HL-60 (cell line): ENCODE measurements at regions not wholly inside any gene's neighbourhood (a gene's known extent, or its start where the extent isn't known, plus 50 kb on each side); places are given as distances from the start of the nearest gene placed in this dataset.

ENCODE experiments used
- DNase-seq, 2 experiments: peaks; one replicate each; pipeline ENCODE4 v3.0.0-alpha.2; 2010 to 2020; ENCODE audit warnings: low read depth in 1 of 2, low spot score in 1 of 2
- H3K27ac ChIP-seq: fragments of 250-450 bp; sonication (Bioruptor Pico); replicated peaks from 2 replicates; pipeline ENCODE4 v1.5.1; 2020; ENCODE audit warnings: mild to moderate bottlenecking, moderate library complexity
- H3K27me3 ChIP-seq: fragments of 250-450 bp; sonication (Bioruptor Pico); 2 replicates; pipeline ENCODE4 v1.5.1; 2021; ENCODE audit warnings: mild to moderate bottlenecking, moderate library complexity; ENCODE audit not compliant: insufficient read depth, poor library complexity, severe bottlenecking
- H3K4me3 ChIP-seq: replicated peaks from 2 replicates; pipeline ENCODE4 v1.5.1; 2011; ENCODE audit warnings: mild to moderate bottlenecking, control low read depth, low read length; ENCODE audit not compliant: insufficient read depth
- GABPA ChIP-seq: IDR thresholded peaks from 2 replicates; pipeline ENCODE4 v1.6.1; 2012; ENCODE audit warnings: low read depth
- POLR2AphosphoS5 ChIP-seq: IDR thresholded peaks from 2 replicates; pipeline ENCODE4 v1.6.1; 2012; ENCODE audit warnings: low read depth
- SPI1 ChIP-seq: IDR thresholded peaks from 2 replicates; pipeline ENCODE4 v1.6.1; 2012; ENCODE audit warnings: low read depth, mild to moderate bottlenecking, borderline replicate concordance
- TF ChIP-seq, protein P1 (sequence below): IDR thresholded peaks from 2 replicates; pipeline ENCODE4 v1.6.1; 2012; ENCODE audit warnings: low read depth; ENCODE audit not compliant: insufficient replicate concordance
- TF ChIP-seq, protein P2 (sequence below): IDR thresholded peaks from one replicate; pipeline ENCODE4 v1.5.1; 2011; ENCODE audit warnings: low read length, control low read depth, inconsistent platforms; ENCODE audit not compliant: insufficient read depth

DNA sequence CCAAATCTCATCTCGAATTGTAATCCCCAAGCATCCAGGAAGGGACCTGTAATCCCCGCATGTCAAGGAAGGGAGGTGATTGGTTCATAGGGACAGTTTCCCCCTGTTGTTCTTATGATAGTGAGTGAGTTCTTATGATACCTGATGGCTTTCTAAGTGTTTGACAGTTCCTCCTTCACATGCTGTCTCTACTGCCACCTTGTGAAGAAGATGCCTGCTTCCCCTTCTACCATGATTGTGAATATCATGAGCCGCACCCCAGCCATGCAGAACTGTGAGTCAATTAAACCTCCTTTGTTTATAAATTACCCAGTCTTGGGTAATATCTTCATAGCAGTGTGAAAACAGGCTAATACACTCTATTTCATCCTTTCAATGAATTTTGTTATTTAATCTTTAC, 446.7 kb downstream of the RNF144A start:
- no peak for TF ChIP-seq SPI1
- no peak for TF ChIP-seq GABPA
- TF ChIP-seq POLR2AphosphoS5, result no peak
- TF ChIP-seq, protein P1, sequence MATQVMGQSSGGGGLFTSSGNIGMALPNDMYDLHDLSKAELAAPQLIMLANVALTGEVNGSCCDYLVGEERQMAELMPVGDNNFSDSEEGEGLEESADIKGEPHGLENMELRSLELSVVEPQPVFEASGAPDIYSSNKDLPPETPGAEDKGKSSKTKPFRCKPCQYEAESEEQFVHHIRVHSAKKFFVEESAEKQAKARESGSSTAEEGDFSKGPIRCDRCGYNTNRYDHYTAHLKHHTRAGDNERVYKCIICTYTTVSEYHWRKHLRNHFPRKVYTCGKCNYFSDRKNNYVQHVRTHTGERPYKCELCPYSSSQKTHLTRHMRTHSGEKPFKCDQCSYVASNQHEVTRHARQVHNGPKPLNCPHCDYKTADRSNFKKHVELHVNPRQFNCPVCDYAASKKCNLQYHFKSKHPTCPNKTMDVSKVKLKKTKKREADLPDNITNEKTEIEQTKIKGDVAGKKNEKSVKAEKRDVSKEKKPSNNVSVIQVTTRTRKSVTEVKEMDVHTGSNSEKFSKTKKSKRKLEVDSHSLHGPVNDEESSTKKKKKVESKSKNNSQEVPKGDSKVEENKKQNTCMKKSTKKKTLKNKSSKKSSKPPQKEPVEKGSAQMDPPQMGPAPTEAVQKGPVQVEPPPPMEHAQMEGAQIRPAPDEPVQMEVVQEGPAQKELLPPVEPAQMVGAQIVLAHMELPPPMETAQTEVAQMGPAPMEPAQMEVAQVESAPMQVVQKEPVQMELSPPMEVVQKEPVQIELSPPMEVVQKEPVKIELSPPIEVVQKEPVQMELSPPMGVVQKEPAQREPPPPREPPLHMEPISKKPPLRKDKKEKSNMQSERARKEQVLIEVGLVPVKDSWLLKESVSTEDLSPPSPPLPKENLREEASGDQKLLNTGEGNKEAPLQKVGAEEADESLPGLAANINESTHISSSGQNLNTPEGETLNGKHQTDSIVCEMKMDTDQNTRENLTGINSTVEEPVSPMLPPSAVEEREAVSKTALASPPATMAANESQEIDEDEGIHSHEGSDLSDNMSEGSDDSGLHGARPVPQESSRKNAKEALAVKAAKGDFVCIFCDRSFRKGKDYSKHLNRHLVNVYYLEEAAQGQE, result no peak
- TF ChIP-seq, protein P2, sequence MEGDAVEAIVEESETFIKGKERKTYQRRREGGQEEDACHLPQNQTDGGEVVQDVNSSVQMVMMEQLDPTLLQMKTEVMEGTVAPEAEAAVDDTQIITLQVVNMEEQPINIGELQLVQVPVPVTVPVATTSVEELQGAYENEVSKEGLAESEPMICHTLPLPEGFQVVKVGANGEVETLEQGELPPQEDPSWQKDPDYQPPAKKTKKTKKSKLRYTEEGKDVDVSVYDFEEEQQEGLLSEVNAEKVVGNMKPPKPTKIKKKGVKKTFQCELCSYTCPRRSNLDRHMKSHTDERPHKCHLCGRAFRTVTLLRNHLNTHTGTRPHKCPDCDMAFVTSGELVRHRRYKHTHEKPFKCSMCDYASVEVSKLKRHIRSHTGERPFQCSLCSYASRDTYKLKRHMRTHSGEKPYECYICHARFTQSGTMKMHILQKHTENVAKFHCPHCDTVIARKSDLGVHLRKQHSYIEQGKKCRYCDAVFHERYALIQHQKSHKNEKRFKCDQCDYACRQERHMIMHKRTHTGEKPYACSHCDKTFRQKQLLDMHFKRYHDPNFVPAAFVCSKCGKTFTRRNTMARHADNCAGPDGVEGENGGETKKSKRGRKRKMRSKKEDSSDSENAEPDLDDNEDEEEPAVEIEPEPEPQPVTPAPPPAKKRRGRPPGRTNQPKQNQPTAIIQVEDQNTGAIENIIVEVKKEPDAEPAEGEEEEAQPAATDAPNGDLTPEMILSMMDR, result no peak
- Histone ChIP-seq H3K27me3 (peaks cover 3% of the 10 kb centered on the region), H3K27ac (no peak overlapping the region), H3K4me3 (no peak overlapping the region)
- DNase-seq, result no peak

DNA sequence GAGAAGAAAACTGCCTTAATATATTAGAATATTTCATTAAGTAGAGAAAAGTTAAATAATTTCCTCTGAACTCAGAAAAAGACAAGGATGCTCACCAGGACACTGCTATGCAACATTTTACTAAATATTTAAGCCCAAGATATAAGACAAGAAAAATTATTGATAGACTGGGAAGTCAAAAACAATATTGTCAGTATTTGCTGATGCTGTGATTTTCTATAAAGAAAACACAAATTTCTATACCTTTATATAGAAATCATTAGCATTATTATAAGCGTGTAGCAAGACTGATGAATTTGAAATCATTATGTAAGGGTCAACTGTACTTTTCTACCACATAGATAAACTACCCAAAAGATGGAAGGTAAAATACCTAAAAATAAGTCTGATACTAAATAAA, 451.0 kb downstream of the RNF144A start:
- Histone ChIP-seq H3K27me3 (no peaks in the 10 kb centered on the region), H3K4me3 (no peak overlapping the region), H3K27ac (no peak overlapping the region)
- no peak for DNase-seq
- TF ChIP-seq, protein P2, result no peak
- no peak for TF ChIP-seq POLR2AphosphoS5

DNA sequence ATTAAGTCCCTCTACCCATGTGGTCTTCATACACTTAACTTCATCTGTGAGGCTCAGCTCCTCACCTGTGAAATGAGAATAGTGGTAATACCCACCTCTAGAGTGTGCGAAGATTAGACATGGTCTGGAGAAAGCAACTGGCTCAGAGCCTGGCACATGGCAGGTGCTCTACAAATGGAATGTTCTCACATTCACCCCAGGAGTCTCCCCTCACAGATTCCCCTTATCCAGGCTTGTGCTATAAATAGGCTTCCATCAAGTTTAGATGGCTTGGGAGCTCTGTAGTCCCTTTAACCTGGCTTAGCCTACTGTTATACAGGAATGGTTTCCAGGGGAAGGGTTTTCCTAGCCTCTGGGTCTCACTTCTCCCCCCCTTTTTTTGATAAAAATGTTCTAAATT, 455.9 kb downstream of the RNF144A start:
- DNase-seq, result no peak
- TF ChIP-seq POLR2AphosphoS5 (no peak), GABPA (no peak), SPI1 (no peak)
- TF ChIP-seq, protein P2, result no peak
- TF ChIP-seq, protein P1, result no peak
- Histone ChIP-seq H3K27ac (no peak overlapping the region), H3K27me3 (no peaks in the 10 kb centered on the region), H3K4me3 (no peak overlapping the region)

DNA sequence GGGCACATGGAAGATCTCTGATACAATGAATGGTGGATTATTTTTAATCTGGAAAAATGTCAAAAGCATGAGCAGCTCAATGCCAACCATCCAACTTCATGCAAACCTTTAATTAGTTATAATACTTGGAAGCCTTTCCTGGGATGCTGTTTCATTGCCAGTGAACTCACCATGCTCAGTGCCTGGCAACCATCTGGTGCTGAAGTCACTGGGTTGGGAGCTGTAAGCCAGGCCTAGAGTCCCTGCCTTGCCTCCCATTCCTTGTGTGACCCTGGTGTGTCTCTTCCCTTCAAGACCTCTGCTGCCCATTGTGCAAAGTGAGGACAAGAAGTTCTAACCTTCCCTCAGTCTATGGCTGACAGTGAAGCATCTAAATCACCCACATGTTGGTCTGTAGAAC, 458.7 kb downstream of the RNF144A start:
- peaks cover 2% of the 10 kb centered on the region for H3K27me3 ChIP-seq
- H3K4me3 ChIP-seq, result no peak overlapping the region
- H3K27ac ChIP-seq, result no peak overlapping the region
- TF ChIP-seq, protein P2, result no peak
- TF ChIP-seq GABPA (no peak), SPI1 (no peak), POLR2AphosphoS5 (no peak)
- TF ChIP-seq, protein P1, result no peak
- DNase-seq, result no peak
